ENCODE measurements at regions not wholly inside any gene's neighbourhood (a gene's known extent, or its start where the extent isn't known, plus 50 kb on each side); places are given as distances from the start of the nearest gene placed in this dataset.

GRCh38 chr3:177733233-177733632, 536.0 kb upstream of the TBL1XR1 start:
- TF ChIP-seq CTCF (IDR thresholded peaks at IDR 0.05) = no peak

GRCh38 chr3:177733936-177734335, 536.7 kb upstream of the TBL1XR1 start:
- H3K4me1 ChIP-seq = no peaks in the 10 kb centered on the region
- H3K4me3 ChIP-seq = no peak overlapping the region
- DNase-seq (no peak), ATAC-seq (no peak)
- no peak overlapping the region for H3K27ac ChIP-seq
- no peak for TF ChIP-seq CTCF (IDR thresholded peaks at IDR 0.05)
- no peaks in the 10 kb centered on the region for H3K27me3 ChIP-seq
- intact Hi-C loops (cut with DNase I) = no loop called here
- no peaks in the 10 kb centered on the region for H3K36me3 ChIP-seq
- H3K9me3 ChIP-seq = no peaks in the 10 kb centered on the region

More at GRCh38 chr3:177733233-177733632, 536.0 kb upstream of the TBL1XR1 start:
- DNase-seq = no peak
- intact Hi-C loops (cut with DNase I) = no loop called here
- no peaks in the 10 kb centered on the region for H3K36me3 ChIP-seq
- H3K27ac ChIP-seq = no peak overlapping the region
- no peaks in the 10 kb centered on the region for H3K9me3 ChIP-seq
- H3K4me1 ChIP-seq = no peaks in the 10 kb centered on the region
- ATAC-seq = no peak
- H3K27me3 ChIP-seq = no peaks in the 10 kb centered on the region
- H3K4me3 ChIP-seq = no peak overlapping the region

GRCh38 chr3:177735431-177735830, 538.1 kb upstream of the TBL1XR1 start:
- Histone ChIP-seq H3K36me3 (no peaks in the 10 kb centered on the region), H3K4me1 (no peaks in the 10 kb centered on the region), H3K9me3 (no peaks in the 10 kb centered on the region), H3K27ac (no peak overlapping the region), H3K27me3 (no peaks in the 10 kb centered on the region), H3K4me3 (no peak overlapping the region)
- intact Hi-C loops (cut with DNase I) = no loop called here
- ATAC-seq = no peak
- DNase-seq = no peak
- no peak for TF ChIP-seq CTCF (IDR thresholded peaks at IDR 0.05)

- H3K4me3 ChIP-seq = no peak overlapping the region
- DNase-seq = no peak
- TF ChIP-seq CTCF (IDR thresholded peaks at IDR 0.05) = no peak
- no peak for ATAC-seq
- intact Hi-C loops (cut with DNase I) = no loop called here
- H3K9me3 ChIP-seq = no peaks in the 10 kb centered on the region
- no peaks in the 10 kb centered on the region for H3K27me3 ChIP-seq
- H3K4me1 ChIP-seq = no peaks in the 10 kb centered on the region
- no peak overlapping the region for H3K27ac ChIP-seq
- no peaks in the 10 kb centered on the region for H3K36me3 ChIP-seq
Measured at GRCh38 chr3:177739461-177739860, 542.2 kb upstream of the TBL1XR1 start.

- no peak for TF ChIP-seq CTCF (IDR thresholded peaks at IDR 0.05)
Measured at GRCh38 chr3:177740254-177740653, 543.0 kb upstream of the TBL1XR1 start.

More at GRCh38 chr3:177740254-177740653, 543.0 kb upstream of the TBL1XR1 start:
- Histone ChIP-seq H3K4me1 (peaks cover 2 to 5% of the 10 kb centered on the region in 2 donors), H3K4me3 (no peak overlapping the region), H3K9me3 (no peaks in the 10 kb centered on the region), H3K27me3 (no peaks in the 10 kb centered on the region), H3K36me3 (no peaks in the 10 kb centered on the region), H3K27ac (no peak overlapping the region)
- intact Hi-C loops (cut with DNase I) = no loop called here
- no peak for DNase-seq
- no peak for ATAC-seq
